GM12873 (cell line): ENCODE measurements at regions not wholly inside any gene's neighbourhood (a gene's known extent, or its start where the extent isn't known, plus 50 kb on each side); places are given as distances from the start of the nearest gene placed in this dataset.

ENCODE experiments used
- CTCF ChIP-seq: IDR thresholded peaks from 2 replicates; pipeline ENCODE4 v1.5.1; 2012; ENCODE audit warnings: low read depth, mild to moderate bottlenecking, moderate library complexity, low read length, control low read depth; ENCODE audit not compliant: insufficient read depth; ENCODE audit errors: missing control alignments

GRCh38 chr13:80452279-80452678 is 111.4 kb upstream of the SPRY2 start:
- no peak for TF ChIP-seq CTCF

DNA sequence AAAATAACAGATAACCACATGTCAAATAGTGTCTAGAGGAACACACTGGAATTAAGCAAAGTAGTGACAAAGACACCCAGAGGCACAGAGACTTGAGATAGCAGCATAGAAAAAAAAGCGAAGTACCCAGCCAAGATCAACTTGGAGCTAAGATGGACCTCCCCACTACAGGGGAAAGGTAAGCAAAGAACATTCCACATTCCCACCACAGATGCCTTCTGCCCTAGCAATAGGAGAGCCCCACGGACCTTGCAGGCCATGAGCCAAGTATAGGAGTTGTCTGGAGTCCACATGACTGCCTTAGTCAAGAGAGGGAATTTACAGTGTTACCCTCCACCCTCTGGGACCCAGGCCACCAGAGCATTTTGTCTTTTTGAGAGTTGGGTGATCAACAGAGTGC is 110.7 kb upstream of the SPRY2 start:
- no peak for TF ChIP-seq CTCF

- TF ChIP-seq CTCF: no peak
Observed at GRCh38 chr13:80450386-80450785, 109.5 kb upstream of the SPRY2 start.

DNA sequence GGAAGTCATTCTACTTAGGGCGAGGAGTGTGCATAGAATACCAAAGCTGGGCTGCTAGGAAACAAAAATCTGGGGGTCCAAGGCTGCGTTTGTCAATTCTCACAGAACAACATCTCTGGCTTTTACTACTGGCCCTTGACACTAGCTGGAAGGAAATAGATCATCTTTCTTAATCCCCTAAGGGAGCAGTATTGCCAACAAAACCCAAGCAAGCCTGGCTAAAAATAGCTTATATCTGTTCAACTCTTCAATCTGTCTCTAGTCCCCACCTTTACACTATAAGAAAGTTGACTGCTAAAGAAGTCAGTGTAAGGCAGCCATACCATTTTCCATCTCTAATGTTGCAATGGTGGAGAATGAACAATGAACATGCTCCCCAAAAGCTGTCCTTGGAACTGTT is 107.8 kb upstream of the SPRY2 start:
- no peak for TF ChIP-seq CTCF

GRCh38 chr13:80447747-80448146 is 106.8 kb upstream of the SPRY2 start:
- TF ChIP-seq CTCF: no peak

- TF ChIP-seq CTCF: no peak
Observed at GRCh38 chr13:80444240-80445015, 103.5 kb upstream of the SPRY2 start.

DNA sequence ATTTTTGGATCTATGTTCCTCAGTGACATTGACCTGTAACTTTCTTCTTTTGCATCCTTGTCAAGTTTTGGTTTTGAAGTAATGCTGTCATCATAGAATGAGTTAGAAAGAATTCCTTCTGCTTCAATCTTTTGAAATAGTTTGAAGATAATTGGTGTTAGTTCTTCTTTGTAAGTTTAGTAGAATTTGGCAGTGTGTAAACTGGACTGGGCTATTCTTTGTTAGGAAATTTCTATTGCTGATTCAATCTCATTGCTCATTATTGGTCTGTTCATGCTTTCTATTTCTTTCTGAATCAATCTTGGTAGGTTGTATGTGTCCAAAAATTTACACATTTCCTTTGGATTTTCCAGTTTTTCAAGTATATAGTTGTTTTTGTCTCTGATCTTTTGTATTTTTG is 101.7 kb upstream of the SPRY2 start:
- no peak for TF ChIP-seq CTCF
